ENCODE measurements at regions not wholly inside any gene's neighbourhood (a gene's known extent, or its start where the extent isn't known, plus 50 kb on each side); places are given as distances from the start of the nearest gene placed in this dataset.

GRCh38 chr15:79373113-79373512 is 59.0 kb upstream of the MINAR1 start:
- DNase-seq (ENCODE audit: low spot score) = no peak

- no peak for DNase-seq (ENCODE audit: low spot score)
Observed at GRCh38 chr15:79373728-79374127, 58.4 kb upstream of the MINAR1 start.

- peak; percentile 86 for DNase-seq (ENCODE audit: low spot score)
Observed at GRCh38 chr15:79376383-79376782, 55.8 kb upstream of the MINAR1 start.

GRCh38 chr15:79378394-79379109 is 53.6 kb upstream of the MINAR1 start:
- no peak for DNase-seq (ENCODE audit: low spot score)

- DNase-seq (ENCODE audit: low spot score) = peak; percentile 87
Observed at GRCh38 chr15:79380755-79381497, 51.2 kb upstream of the MINAR1 start.

- DNase-seq (ENCODE audit: low spot score) = no peak
Observed at GRCh38 chr15:79381593-79381992, 50.5 kb upstream of the MINAR1 start.

Data from pons (tissue), 1 donor.